22Rv1 (cell line): ENCODE measurements at regions not wholly inside any gene's neighbourhood (a gene's known extent, or its start where the extent isn't known, plus 50 kb on each side); places are given as distances from the start of the nearest gene placed in this dataset.
A peak's percentile ranks its signal among the peaks of the same experiment; 100 is the strongest.

ENCODE experiments used
- H3K27ac ChIP-seq: fragments of 450-650 bp; 2 replicates; pipeline ENCODE4 v1.5.1; 2017
- CTCF ChIP-seq: fragments of 450-650 bp; IDR thresholded peaks from 2 replicates; pipeline ENCODE4 v1.5.1; 2017; ENCODE audit warnings: mild to moderate bottlenecking
- ZFX ChIP-seq: fragments of 450-650 bp; IDR thresholded peaks from 2 replicates; pipeline ENCODE4 v1.6.1; 2017; ENCODE audit warnings: antibody characterized with exemption, borderline replicate concordance

- no peak overlapping the region for H3K27ac ChIP-seq
- TF ChIP-seq ZFX = no peak
- no peak for TF ChIP-seq CTCF
Measured at GRCh38 chr9:3700772-3701171, 175.0 kb upstream of the RFX3 start.

GRCh38 chr9:3699883-3700282, 174.1 kb upstream of the RFX3 start:
- no peak for TF ChIP-seq CTCF
- no peak for TF ChIP-seq ZFX
- H3K27ac ChIP-seq = peak overlapping the region; percentile 21

DNA sequence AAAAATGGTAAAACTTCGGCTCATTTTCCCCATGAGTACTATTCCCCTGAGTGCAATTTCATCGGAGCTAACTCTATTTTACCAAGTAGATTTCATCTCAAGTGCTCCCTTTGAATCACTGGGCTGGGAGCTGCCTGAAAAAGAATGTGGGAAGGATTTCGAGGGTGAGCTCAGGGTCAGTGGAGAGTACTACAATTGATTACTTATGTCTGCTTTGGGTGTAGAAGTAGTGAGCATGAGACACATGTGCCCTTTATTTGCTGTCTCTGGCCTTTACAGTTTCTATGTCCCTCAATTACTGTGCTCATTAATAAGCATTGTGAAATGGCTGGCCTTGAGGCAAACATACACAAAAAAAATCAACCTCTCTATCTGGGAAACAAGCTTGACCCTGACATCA, 172.7 kb upstream of the RFX3 start:
- TF ChIP-seq CTCF = no peak
- no peak for TF ChIP-seq ZFX

DNA sequence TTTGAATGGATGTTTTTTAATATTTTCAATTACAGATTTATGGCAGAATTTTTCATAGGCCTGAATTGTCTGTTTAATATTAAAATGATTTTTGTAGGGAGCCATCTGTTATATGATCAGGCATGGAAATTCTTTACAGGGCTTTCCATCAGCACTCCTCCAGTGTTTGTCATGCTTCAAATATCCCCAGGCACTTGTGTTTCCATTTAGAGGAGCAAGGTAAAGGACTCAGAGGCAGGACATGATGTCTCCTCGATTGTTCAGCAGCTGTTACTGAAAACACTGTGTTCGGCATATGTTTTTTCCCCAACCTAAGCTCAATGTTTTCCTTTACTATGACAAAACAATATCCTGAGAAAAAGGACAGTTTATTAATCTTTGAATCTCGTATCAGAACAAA, 172.3 kb upstream of the RFX3 start:
- no peak overlapping the region for H3K27ac ChIP-seq
- TF ChIP-seq ZFX = no peak
- TF ChIP-seq CTCF = no peak

More for the DNA sequence above, 172.7 kb upstream of the RFX3 start:
- H3K27ac ChIP-seq = no peak overlapping the region

- TF ChIP-seq ZFX (no peak), CTCF (no peak)
- H3K27ac ChIP-seq = no peak overlapping the region
Measured at GRCh38 chr9:3696368-3696767, 170.6 kb upstream of the RFX3 start.

DNA sequence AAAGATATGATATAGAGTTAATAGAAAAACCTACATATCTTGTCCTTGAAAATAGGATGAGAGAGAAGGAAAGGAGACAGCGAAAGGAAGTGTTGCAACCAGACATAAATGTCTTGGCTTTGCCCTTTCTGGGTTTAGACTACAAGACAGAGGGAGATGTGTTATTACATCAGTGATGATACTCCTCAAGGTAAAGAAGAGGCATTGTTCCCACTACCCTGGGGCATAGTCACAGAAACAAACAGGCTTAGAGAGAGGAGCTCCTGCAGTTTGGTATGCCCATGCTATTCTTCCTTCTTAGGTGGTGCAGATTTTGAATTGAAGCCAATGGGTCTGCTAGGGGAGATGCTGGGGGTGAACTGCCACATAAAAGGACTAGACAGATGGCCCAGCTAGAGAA, 166.8 kb upstream of the RFX3 start:
- TF ChIP-seq CTCF (no peak), ZFX (no peak)
- H3K27ac ChIP-seq = no peak overlapping the region

DNA sequence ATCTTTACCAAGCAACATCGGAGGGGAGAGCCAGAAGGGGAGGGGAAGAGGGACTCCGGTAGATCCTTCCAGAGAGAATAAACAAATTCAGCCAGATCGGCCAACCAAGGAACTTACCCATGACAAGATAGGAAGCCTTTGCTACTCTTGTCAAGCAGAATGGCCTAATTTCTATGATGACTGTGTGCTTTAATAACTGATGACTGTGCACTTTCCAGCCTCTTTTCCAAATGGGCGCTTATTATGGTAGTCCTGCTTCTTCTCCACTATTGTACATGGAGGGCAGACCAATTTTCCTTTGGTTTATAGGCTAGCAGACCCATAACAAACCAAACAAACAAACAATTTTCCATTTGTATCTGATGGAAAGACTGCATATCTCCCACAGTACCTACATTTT, 163.8 kb upstream of the RFX3 start:
- TF ChIP-seq CTCF (no peak), ZFX (no peak)
- no peak overlapping the region for H3K27ac ChIP-seq
